ENCODE measurements at regions not wholly inside any gene's neighbourhood (a gene's known extent, or its start where the extent isn't known, plus 50 kb on each side); places are given as distances from the start of the nearest gene placed in this dataset.
"Not testable (repeated sequence)": the region's sequence is repeated elsewhere in the genome, so short reads cannot be mapped to it uniquely, and the experiment has no call there.

DNA sequence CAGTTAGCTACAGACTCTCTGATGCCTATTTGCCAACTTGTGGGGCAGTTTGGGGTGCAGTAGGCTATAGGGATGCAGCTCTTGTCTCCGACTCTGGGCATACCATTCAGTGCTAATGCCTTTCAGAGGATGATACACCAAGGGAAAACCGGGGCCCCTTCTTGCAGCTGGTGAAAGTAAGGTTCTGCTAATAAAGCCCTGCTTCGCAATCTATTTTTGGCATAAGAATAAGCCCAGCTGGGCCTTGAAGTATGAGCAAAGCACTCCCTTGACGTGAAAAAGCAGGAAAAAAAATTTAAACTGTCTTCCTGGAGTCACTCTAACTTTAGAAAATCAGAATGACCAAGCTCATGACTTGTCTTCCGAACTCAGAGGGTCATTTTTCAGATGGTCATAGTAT is 124.1 kb upstream of the RBM19 start:
- DNase-seq (ENCODE audit: low read depth) = no peak
- TF ChIP-seq, protein P1, sequence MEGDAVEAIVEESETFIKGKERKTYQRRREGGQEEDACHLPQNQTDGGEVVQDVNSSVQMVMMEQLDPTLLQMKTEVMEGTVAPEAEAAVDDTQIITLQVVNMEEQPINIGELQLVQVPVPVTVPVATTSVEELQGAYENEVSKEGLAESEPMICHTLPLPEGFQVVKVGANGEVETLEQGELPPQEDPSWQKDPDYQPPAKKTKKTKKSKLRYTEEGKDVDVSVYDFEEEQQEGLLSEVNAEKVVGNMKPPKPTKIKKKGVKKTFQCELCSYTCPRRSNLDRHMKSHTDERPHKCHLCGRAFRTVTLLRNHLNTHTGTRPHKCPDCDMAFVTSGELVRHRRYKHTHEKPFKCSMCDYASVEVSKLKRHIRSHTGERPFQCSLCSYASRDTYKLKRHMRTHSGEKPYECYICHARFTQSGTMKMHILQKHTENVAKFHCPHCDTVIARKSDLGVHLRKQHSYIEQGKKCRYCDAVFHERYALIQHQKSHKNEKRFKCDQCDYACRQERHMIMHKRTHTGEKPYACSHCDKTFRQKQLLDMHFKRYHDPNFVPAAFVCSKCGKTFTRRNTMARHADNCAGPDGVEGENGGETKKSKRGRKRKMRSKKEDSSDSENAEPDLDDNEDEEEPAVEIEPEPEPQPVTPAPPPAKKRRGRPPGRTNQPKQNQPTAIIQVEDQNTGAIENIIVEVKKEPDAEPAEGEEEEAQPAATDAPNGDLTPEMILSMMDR (IDR thresholded peaks at IDR 0.05; ENCODE audit: insufficient read depth, low read depth, low read length) = no peak
- no peak overlapping the region for H3K4me3 ChIP-seq (ENCODE audit: low read depth, low read length)

DNA sequence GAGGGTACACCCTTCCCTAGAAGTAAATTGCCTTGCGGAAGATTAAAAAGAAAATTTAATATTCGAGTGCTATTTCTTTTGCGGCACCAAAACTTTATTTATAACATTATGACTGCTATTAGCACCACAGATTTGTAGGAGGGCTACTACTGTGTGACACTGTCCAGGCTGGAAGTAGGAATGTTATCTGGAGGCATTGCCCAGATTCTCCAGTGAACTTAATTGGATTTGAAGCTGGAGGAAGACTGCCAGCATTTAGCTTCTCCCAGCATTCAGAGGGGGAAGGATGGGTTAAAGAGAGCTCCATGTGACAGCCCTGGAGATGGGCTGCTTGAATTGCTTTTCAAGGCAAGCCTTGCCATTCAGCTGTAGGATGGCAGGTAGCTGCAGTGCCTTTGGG is 107.0 kb upstream of the RBM19 start:
- DNase-seq (ENCODE audit: low read depth) = no peak
- no peak overlapping the region for H3K4me3 ChIP-seq (ENCODE audit: low read depth, low read length)
- TF ChIP-seq, protein P1 (IDR thresholded peaks at IDR 0.05; ENCODE audit: insufficient read depth, low read depth, low read length) = no peak

DNA sequence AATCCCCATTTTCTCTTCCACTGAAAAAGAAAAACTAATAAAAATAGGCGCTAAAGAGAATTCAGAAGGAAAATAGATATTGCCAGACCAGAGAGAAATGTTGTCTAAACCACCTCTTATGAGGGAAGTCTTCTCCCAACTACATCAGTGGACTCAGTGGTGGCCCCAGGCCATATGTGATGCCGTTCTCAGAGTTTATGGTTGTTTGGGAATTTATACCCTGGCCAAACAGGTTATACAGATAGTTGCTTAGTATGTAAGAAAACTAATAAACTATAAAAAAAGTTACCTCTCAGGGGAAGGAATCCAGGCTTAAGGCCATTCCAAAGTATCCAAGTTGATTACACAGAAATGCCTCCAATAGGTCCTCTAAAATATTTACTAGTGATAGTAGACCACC is 103.4 kb upstream of the RBM19 start:
- no peak for DNase-seq (ENCODE audit: low read depth)
- H3K4me3 ChIP-seq (ENCODE audit: low read depth, low read length) = no peak overlapping the region
- TF ChIP-seq, protein P1 (IDR thresholded peaks at IDR 0.05; ENCODE audit: insufficient read depth, low read depth, low read length) = no peak

DNA sequence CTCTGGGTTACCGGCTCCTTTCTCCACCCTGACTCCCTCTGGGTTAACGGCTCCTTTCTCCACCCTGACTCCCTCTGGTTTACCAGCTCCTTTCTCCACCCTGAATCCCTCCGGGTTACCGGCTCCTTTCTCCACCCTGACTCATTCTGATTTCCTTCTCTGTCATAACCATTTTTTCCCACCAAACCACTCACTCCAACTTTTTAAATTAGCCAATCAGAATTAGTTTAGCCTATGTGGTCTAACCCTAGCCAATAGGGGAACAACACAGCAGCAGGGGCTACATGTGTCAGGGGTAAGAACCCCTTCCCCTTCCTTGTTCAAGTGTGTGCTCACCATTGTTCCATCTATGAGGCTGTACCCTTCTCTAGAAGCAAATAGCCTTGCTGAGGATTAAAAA is 98.4 kb upstream of the RBM19 start:
- H3K4me3 ChIP-seq (ENCODE audit: low read depth, low read length) = no peak overlapping the region
- TF ChIP-seq, protein P1 (IDR thresholded peaks at IDR 0.05; ENCODE audit: insufficient read depth, low read depth, low read length) = no peak
- DNase-seq (ENCODE audit: low read depth) = no peak

- not testable (repeated sequence) for DNase-seq (ENCODE audit: low read depth); H3K4me3 ChIP-seq (ENCODE audit: low read depth, low read length)
Measured at GRCh38 chr12:114064034-114064433, 97.9 kb upstream of the RBM19 start.

- no peak overlapping the region for H3K4me3 ChIP-seq (ENCODE audit: low read depth, low read length)
- DNase-seq (ENCODE audit: low read depth) = no peak
- TF ChIP-seq, protein P1 (IDR thresholded peaks at IDR 0.05; ENCODE audit: insufficient read depth, low read depth, low read length) = no peak
Measured at GRCh38 chr12:114063435-114063834, 97.3 kb upstream of the RBM19 start.

- H3K4me3 ChIP-seq (ENCODE audit: low read depth, low read length); DNase-seq (ENCODE audit: low read depth): not testable (repeated sequence)
Measured at GRCh38 chr12:114056351-114056750, 90.2 kb upstream of the RBM19 start.

DNA sequence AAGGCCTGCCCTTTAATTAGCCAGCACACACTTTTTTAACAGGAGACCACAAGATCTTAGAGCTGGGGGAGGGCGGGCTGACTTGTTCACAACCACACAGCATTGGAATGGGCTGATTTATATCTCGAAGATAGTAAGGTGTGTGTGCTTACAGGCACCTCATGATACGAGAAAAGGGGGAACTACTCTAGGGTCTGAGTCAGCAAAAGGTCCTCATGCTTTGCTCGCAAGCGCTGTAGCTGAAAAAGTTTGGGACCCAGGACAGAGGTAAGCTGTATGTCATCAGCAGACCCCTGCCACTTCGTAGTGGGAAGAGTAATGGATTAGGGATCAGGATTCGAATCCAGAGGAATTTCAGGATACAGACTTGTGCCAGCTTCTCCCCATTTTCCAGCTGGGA is 88.9 kb upstream of the RBM19 start:
- TF ChIP-seq, protein P1 (IDR thresholded peaks at IDR 0.05; ENCODE audit: insufficient read depth, low read depth, low read length) = no peak
- DNase-seq (ENCODE audit: low read depth) = no peak

More for the DNA sequence above, 88.9 kb upstream of the RBM19 start:
- no peak overlapping the region for H3K4me3 ChIP-seq (ENCODE audit: low read depth, low read length)

All from fibroblast of villous mesenchyme (primary cell).